Calu3 (cell line): ENCODE measurements at regions not wholly inside any gene's neighbourhood (a gene's known extent, or its start where the extent isn't known, plus 50 kb on each side); places are given as distances from the start of the nearest gene placed in this dataset.

Experiments
- BruUV-seq: library from RNA; stranded (reverse); fragments of 400-500 nt; replicated peaks from 2 replicates; lab custom pipeline; 2021; lab: Mats Ljungman, UMichigan
- CTCF ChIA-PET: fragments of 300-600 bp; sonication (Branson Sonifier 250); formaldehyde crosslinking; loops from one replicate; lab custom pipeline; 2022; ENCODE audit warnings: antibody characterized with exemption; lab: Charles Lee
- DNase-seq: peaks from one replicate; pipeline ENCODE4 v3.0.0; 2022
- H3K27ac Mint-ChIP-seq: one replicate; pipeline ENCODE4 v1.8.0; 2022; ENCODE audit warnings: mixed read lengths; ENCODE audit not compliant: unreplicated experiment
- H3K27me3 Mint-ChIP-seq: one replicate; pipeline ENCODE4 v1.8.0; 2022; ENCODE audit warnings: mixed read lengths; ENCODE audit not compliant: unreplicated experiment
- H3K36me3 Mint-ChIP-seq: one replicate; pipeline ENCODE4 v1.8.0; 2022; ENCODE audit warnings: mild to moderate bottlenecking, moderate library complexity, mixed read lengths; ENCODE audit not compliant: insufficient read depth, unreplicated experiment
- H3K4me1 Mint-ChIP-seq: one replicate; pipeline ENCODE4 v1.8.0; 2022; ENCODE audit warnings: mild to moderate bottlenecking, low read depth, mixed read lengths; ENCODE audit not compliant: unreplicated experiment
- H3K4me3 Mint-ChIP-seq: one replicate; pipeline ENCODE4 v1.8.0; 2022; ENCODE audit warnings: mild to moderate bottlenecking, low read depth, moderate library complexity, mixed read lengths; ENCODE audit not compliant: unreplicated experiment
- H3K9me3 Mint-ChIP-seq: one replicate; pipeline ENCODE4 v1.8.0; 2022; ENCODE audit warnings: low read depth, mixed read lengths; ENCODE audit not compliant: unreplicated experiment
- intact Hi-C: fragments of 100-400 bp; cut with micrococcal nuclease; formaldehyde crosslinking; loops from one replicate; pipeline ENCODE4 v1.10.0; 2022; ENCODE audit not compliant: unreplicated experiment
- TF ChIP-seq, protein P1 (sequence below): fragments of 200-600 bp; IDR thresholded peaks from one replicate; pipeline ENCODE4 v1.8.0; 2022; ENCODE audit warnings: antibody characterized with exemption; ENCODE audit not compliant: unreplicated experiment

GRCh38 chr4:113849771-113850170 lies 88.2 kb upstream of the CAMK2D start:
- TF ChIP-seq, protein P1, sequence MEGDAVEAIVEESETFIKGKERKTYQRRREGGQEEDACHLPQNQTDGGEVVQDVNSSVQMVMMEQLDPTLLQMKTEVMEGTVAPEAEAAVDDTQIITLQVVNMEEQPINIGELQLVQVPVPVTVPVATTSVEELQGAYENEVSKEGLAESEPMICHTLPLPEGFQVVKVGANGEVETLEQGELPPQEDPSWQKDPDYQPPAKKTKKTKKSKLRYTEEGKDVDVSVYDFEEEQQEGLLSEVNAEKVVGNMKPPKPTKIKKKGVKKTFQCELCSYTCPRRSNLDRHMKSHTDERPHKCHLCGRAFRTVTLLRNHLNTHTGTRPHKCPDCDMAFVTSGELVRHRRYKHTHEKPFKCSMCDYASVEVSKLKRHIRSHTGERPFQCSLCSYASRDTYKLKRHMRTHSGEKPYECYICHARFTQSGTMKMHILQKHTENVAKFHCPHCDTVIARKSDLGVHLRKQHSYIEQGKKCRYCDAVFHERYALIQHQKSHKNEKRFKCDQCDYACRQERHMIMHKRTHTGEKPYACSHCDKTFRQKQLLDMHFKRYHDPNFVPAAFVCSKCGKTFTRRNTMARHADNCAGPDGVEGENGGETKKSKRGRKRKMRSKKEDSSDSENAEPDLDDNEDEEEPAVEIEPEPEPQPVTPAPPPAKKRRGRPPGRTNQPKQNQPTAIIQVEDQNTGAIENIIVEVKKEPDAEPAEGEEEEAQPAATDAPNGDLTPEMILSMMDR: no peak
- intact Hi-C loops: no loop called here
- CTCF ChIA-PET: no interaction called here
- Mint-ChIP-seq H3K4me3 (no peak overlapping the region), H3K9me3 (peaks cover 2% of the 10 kb centered on the region), H3K36me3 (no peaks in the 10 kb centered on the region), H3K27me3 (no peaks in the 10 kb centered on the region), H3K4me1 (peaks cover 7% of the 10 kb centered on the region), H3K27ac (no peak overlapping the region)
- no peak for DNase-seq
- no TSS peak for BruUV-seq

GRCh38 chr4:113847710-113848109 lies 86.2 kb upstream of the CAMK2D start:
- Mint-ChIP-seq H3K36me3 (no peaks in the 10 kb centered on the region), H3K9me3 (no peaks in the 10 kb centered on the region), H3K27me3 (no peaks in the 10 kb centered on the region), H3K4me3 (no peak overlapping the region), H3K27ac (no peak overlapping the region), H3K4me1 (peaks cover 7% of the 10 kb centered on the region)
- no peak for DNase-seq
- intact Hi-C loops: no loop called here
- TF ChIP-seq, protein P1: no peak
- BruUV-seq: no TSS peak
- CTCF ChIA-PET: no interaction called here

DNA sequence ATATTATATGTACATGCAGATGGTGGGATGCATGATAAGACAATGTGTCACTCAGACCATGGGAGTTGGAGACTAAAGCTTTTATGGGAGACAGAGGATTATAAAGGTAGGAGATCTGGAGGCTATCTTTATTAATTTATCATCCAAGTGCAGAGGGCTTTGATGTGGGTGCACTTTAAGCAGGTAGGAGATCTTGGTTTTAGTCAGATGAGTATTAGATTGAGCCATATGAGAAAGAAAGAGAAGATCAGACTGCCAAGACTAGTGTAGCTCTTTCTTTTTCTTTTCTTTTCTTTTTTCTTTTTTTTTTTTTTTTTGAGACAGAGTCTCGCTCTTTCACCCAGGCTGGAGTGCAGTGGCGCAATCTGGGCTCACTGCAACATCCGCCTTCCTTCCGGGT lies 84.9 kb upstream of the CAMK2D start:
- intact Hi-C loops: no loop called here
- CTCF ChIA-PET: no interaction called here

GRCh38 chr4:113845138-113845537 lies 83.6 kb upstream of the CAMK2D start:
- H3K27me3 Mint-ChIP-seq: no peaks in the 10 kb centered on the region

More for the DNA sequence above, 84.9 kb upstream of the CAMK2D start:
- H3K36me3 Mint-ChIP-seq: no peaks in the 10 kb centered on the region
- H3K4me1 Mint-ChIP-seq: peaks cover 7% of the 10 kb centered on the region
- no peak overlapping the region for H3K27ac Mint-ChIP-seq
- DNase-seq: no peak
- no peak overlapping the region for H3K4me3 Mint-ChIP-seq
- H3K27me3 Mint-ChIP-seq: no peaks in the 10 kb centered on the region
- BruUV-seq: no TSS peak
- TF ChIP-seq, protein P1: no peak
- H3K9me3 Mint-ChIP-seq: no peaks in the 10 kb centered on the region

More at GRCh38 chr4:113845138-113845537, 83.6 kb upstream of the CAMK2D start:
- peaks cover 16% of the 10 kb centered on the region for H3K4me1 Mint-ChIP-seq
- no peak for DNase-seq
- intact Hi-C loops: no loop called here
- CTCF ChIA-PET: no interaction called here
- no peak overlapping the region for H3K4me3 Mint-ChIP-seq
- TF ChIP-seq, protein P1: no peak
- BruUV-seq: no TSS peak
- no peaks in the 10 kb centered on the region for H3K9me3 Mint-ChIP-seq
- H3K36me3 Mint-ChIP-seq: no peaks in the 10 kb centered on the region
- no peak overlapping the region for H3K27ac Mint-ChIP-seq
